H1 (cell line): ENCODE measurements at regions not wholly inside any gene's neighbourhood (a gene's known extent, or its start where the extent isn't known, plus 50 kb on each side); places are given as distances from the start of the nearest gene placed in this dataset.

Experiments used
- E2F6 ChIP-seq: IDR thresholded peaks from 2 replicates; pipeline ENCODE4 v1.6.1; 2012; ENCODE audit warnings: inconsistent platforms
- FOSL1 ChIP-seq: IDR thresholded peaks from 2 replicates; pipeline ENCODE4 v1.6.1; 2011; ENCODE audit warnings: mild to moderate bottlenecking, low read depth, low read length, moderate library complexity; ENCODE audit not compliant: insufficient read depth
- HDAC2 ChIP-seq, 2 experiments: fragments of 300-600 bp in 1 of 2; sonication (generic) in 1 of 2; IDR thresholded peaks; 2 replicates each; pipeline ENCODE4 v1.6.1; 2011 to 2012; ENCODE audit warnings: low read depth in 2 of 2, low read length in 2 of 2, mild to moderate bottlenecking in 2 of 2, moderate library complexity in 2 of 2, borderline replicate concordance in 1 of 2, inconsistent platforms in 1 of 2

- TF ChIP-seq E2F6 = no peak
- TF ChIP-seq HDAC2 (IDR thresholded peaks at IDR 0.05; ENCODE audit: borderline replicate concordance in 1 of 2, low read depth in 2 of 2, low read length in 2 of 2) = no peak
- TF ChIP-seq FOSL1 = no peak
- TF ChIP-seq, all 59 proteins: peak for 0
Observed at GRCh38 chr7:156504006-156504405, 136.6 kb upstream of the RNF32 start (continued).
